A549 (cell line): ENCODE measurements at regions not wholly inside any gene's neighbourhood (a gene's known extent, or its start where the extent isn't known, plus 50 kb on each side); places are given as distances from the start of the nearest gene placed in this dataset.

Experiments used
- ATAC-seq, 2 experiments: fragments of 200-7000 bp in 1 of 2; fragments of >200 bp in 1 of 2; cut with Nextera tagmentation in 1 of 2; cut with Tn5 transposase in 1 of 2; 3 replicates each; pipeline versions ENCODE4 v1.8.0 to v1.9.1; 2018 to 2020; ENCODE audit warnings: mild to moderate bottlenecking in 1 of 2, moderate library complexity in 1 of 2
- CTCF ChIA-PET: fragments of 300-600 bp; sonication (Branson Sonifier 250); formaldehyde crosslinking; extraction: SDS; loops from one replicate; lab custom pipeline; 2021; ENCODE audit warnings: antibody characterized with exemption, inconsistent platforms; lab: Yijun Ruan, JAX
- POLR2A ChIA-PET: fragments of 350-600 bp; formaldehyde crosslinking; extraction: SDS; loops from one replicate; lab custom pipeline; 2021; ENCODE audit warnings: antibody characterized with exemption, inconsistent platforms; lab: Yijun Ruan, JAX
- DNase-seq, 2 experiments: peaks; one replicate each; pipeline versions ENCODE4 v3.0.0 to v3.0.0-alpha.2; 2011 to 2016; ENCODE audit warnings: low read depth in 1 of 2, low spot score in 1 of 2
- FAIRE-seq: peaks from 2 replicates; lab custom pipeline; 2011; peaks lifted over from hg19 to GRCh38; lab: Jason Lieb, UNC
- H3K27ac ChIP-seq, 2 experiments: fragments of >200 bp; sonication (Bioruptor Twin); formaldehyde crosslinking; 3 replicates each; pipeline ENCODE4 v1.5.1; 2016 to 2017
- H3K4me1 ChIP-seq: fragments of >200 bp; sonication (Bioruptor Twin); formaldehyde crosslinking; 3 replicates; pipeline ENCODE4 v1.6.1; 2016
- H3K4me2 ChIP-seq: fragments of >200 bp; sonication (Bioruptor Twin); formaldehyde crosslinking; 3 replicates; pipeline ENCODE4 v1.6.1; 2016
- H3K4me3 ChIP-seq: fragments of >200 bp; sonication (Bioruptor Twin); formaldehyde crosslinking; 3 replicates; pipeline ENCODE4 v1.5.1; 2016
- H3K9me3 ChIP-seq: fragments of >200 bp; sonication (Bioruptor Twin); formaldehyde crosslinking; 3 replicates; pipeline ENCODE4 v1.6.1; 2016
- CHD4 ChIP-seq: fragments of 200-600 bp; sonication (generic); IDR thresholded peaks from 2 replicates; pipeline ENCODE4 v1.6.1; 2016; ENCODE audit warnings: antibody characterized with exemption, mild to moderate bottlenecking, borderline replicate concordance
- ELK1 ChIP-seq: fragments of 150-350 bp; IDR thresholded peaks from 2 replicates; pipeline ENCODE4 v1.6.1; 2014; ENCODE audit warnings: low read depth, mild to moderate bottlenecking, low read length
- EP300 ChIP-seq, 2 experiments: fragments of >200 bp; sonication (Bioruptor Twin); formaldehyde crosslinking; IDR thresholded peaks; 2 replicates in 1 of 2; 3 replicates in 1 of 2; pipeline ENCODE4 v1.6.1; 2016 to 2017
- FOSL2 ChIP-seq, 2 experiments: fragments of 450-650 bp in 1 of 2; fragments of >200 bp in 1 of 2; sonication (Bioruptor Twin) in 1 of 2; formaldehyde crosslinking; IDR thresholded peaks; 2 replicates each; pipeline versions ENCODE4 v1.5.0 to v1.6.1; 2016 to 2020; ENCODE audit warnings: mild to moderate bottlenecking in 1 of 2, moderate library complexity in 1 of 2
- HDAC2 ChIP-seq: fragments of 200-600 bp; sonication (generic); IDR thresholded peaks from 2 replicates; pipeline ENCODE4 v1.6.1; 2016
- HOXB5 ChIP-seq: fragments of 250-450 bp; sonication (Bioruptor Pico); IDR thresholded peaks from 2 replicates; pipeline ENCODE4 v1.5.0; 2020; ENCODE audit warnings: mild to moderate bottlenecking, moderate library complexity
- JUN ChIP-seq, 2 experiments: fragments of >200 bp; sonication (Bioruptor Twin); formaldehyde crosslinking; IDR thresholded peaks; 2 replicates in 1 of 2; 3 replicates in 1 of 2; pipeline ENCODE4 v1.6.1; 2016 to 2017
- MAFK ChIP-seq: fragments of 450-650 bp; IDR thresholded peaks from 2 replicates; pipeline ENCODE4 v1.6.1; 2014; ENCODE audit not compliant: partially characterized antibody
- POLR2A ChIP-seq: IDR thresholded peaks from 2 replicates; pipeline ENCODE4 v1.6.1; 2012; ENCODE audit warnings: mild to moderate bottlenecking, low read length
- POLR2AphosphoS2 ChIP-seq: conservative IDR thresholded peaks from 2 replicates; pipeline ENCODE4 v1.6.1; 2012; ENCODE audit warnings: low read length, improper control_type of control experiment, inconsistent platforms
- RAD21 ChIP-seq, 2 experiments: fragments of >200 bp in 1 of 2; sonication (Bioruptor Twin) in 1 of 2; formaldehyde crosslinking in 1 of 2; IDR thresholded peaks in 1 of 2; conservative IDR thresholded peaks in 1 of 2; 2 replicates in 1 of 2; 3 replicates in 1 of 2; pipeline ENCODE4 v1.6.1; 2012 to 2018; ENCODE audit warnings: inconsistent platforms in 1 of 2
- RFX5 ChIP-seq: fragments of 450-650 bp; IDR thresholded peaks from 2 replicates; pipeline ENCODE4 v1.7.1; 2014; ENCODE audit warnings: antibody characterized with exemption, mild to moderate bottlenecking, moderate library complexity
- SREBF2 ChIP-seq: fragments of 450-650 bp; IDR thresholded peaks from 2 replicates; pipeline ENCODE4 v1.6.1; 2014; ENCODE audit warnings: mild to moderate bottlenecking, moderate library complexity
- TFCP2L1 ChIP-seq: fragments of 250-450 bp; sonication (Bioruptor Pico); IDR thresholded peaks from 2 replicates; pipeline ENCODE4 v1.5.0; 2021; ENCODE audit warnings: mild to moderate bottlenecking
- ZC3H11A ChIP-seq: fragments of 450-650 bp; IDR thresholded peaks from 2 replicates; pipeline ENCODE4 v1.6.1; 2014; ENCODE audit warnings: antibody characterized with exemption, mild to moderate bottlenecking
- ZFP36 ChIP-seq: fragments of 450-650 bp; IDR thresholded peaks from 2 replicates; pipeline ENCODE4 v1.6.1; 2014; ENCODE audit warnings: borderline replicate concordance; ENCODE audit not compliant: partially characterized antibody
- ZSCAN20 ChIP-seq: fragments of 250-450 bp; sonication (Bioruptor Pico); IDR thresholded peaks from 2 replicates; pipeline ENCODE4 v1.8.0; 2022; ENCODE audit warnings: mild to moderate bottlenecking, moderate library complexity
- WGBS: methylation state at CpG from one replicate; pipeline ENCODE4 v1.1.6; 2017; ENCODE audit errors: missing lambda C conversion rate; 5-methylcytosine and 5-hydroxymethylcytosine counted together
- TF ChIP-seq, protein P1 (sequence below): fragments of >200 bp; sonication (Bioruptor Twin); formaldehyde crosslinking; IDR thresholded peaks from 3 replicates; pipeline ENCODE4 v1.6.1; 2016
- TF ChIP-seq, protein P2 (sequence below): fragments of 250-450 bp; sonication (Bioruptor Pico); IDR thresholded peaks from 2 replicates; pipeline ENCODE4 v1.5.0; 2020; ENCODE audit warnings: low read depth, mild to moderate bottlenecking, moderate library complexity
- TF ChIP-seq, protein P3 (sequence below): fragments of 250-450 bp; sonication (Bioruptor Pico); IDR thresholded peaks from 2 replicates; pipeline ENCODE4 v1.5.0; 2021; ENCODE audit warnings: mild to moderate bottlenecking, moderate library complexity, borderline replicate concordance
- TF ChIP-seq, protein P4 (sequence below): IDR thresholded peaks from 2 replicates; pipeline ENCODE4 v1.6.1; 2012

GRCh38 chr5:85769347-85769746, 848.4 kb upstream of the COX7C start:
- FAIRE-seq (no peak), DNase-seq (no peak)
- CTCF ChIA-PET, result no interaction called here
- H3K9me3 ChIP-seq, result 0 out of 3 replicates have a peak, but pooled peaks cover 3% of the 10 kb centered on the region
- 8% methylated on average over 3 of the region's 3 CpGs for WGBS
- no peak overlapping the region for H3K4me3 ChIP-seq
- POLR2A ChIA-PET, result no interaction called here
- no peak overlapping the region for H3K4me2 ChIP-seq
- no peaks in the 10 kb centered on the region for H3K4me1 ChIP-seq
- TF ChIP-seq HOXB5 (no peak), POLR2AphosphoS2 (no peak), ZFP36 (no peak), POLR2A (no peak), SREBF2 (no peak), FOSL2 (IDR thresholded peaks at IDR 0.05) (no peak), FOSL2 (CRISPR knock-in tag; IDR thresholded peaks at IDR 0.05) (no peak), ELK1 (no peak), ZC3H11A (no peak), CHD4 (no peak), RFX5 (no peak), HDAC2 (no peak), TFCP2L1 (no peak), EP300 (IDR thresholded peaks at IDR 0.05) (no peak)
- TF ChIP-seq, protein P1, sequence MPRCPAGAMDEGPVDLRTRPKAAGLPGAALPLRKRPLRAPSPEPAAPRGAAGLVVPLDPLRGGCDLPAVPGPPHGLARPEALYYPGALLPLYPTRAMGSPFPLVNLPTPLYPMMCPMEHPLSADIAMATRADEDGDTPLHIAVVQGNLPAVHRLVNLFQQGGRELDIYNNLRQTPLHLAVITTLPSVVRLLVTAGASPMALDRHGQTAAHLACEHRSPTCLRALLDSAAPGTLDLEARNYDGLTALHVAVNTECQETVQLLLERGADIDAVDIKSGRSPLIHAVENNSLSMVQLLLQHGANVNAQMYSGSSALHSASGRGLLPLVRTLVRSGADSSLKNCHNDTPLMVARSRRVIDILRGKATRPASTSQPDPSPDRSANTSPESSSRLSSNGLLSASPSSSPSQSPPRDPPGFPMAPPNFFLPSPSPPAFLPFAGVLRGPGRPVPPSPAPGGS, result no peak
- TF ChIP-seq, protein P2, sequence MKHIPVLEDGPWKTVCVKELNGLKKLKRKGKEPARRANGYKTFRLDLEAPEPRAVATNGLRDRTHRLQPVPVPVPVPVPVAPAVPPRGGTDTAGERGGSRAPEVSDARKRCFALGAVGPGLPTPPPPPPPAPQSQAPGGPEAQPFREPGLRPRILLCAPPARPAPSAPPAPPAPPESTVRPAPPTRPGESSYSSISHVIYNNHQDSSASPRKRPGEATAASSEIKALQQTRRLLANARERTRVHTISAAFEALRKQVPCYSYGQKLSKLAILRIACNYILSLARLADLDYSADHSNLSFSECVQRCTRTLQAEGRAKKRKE (CRISPR knock-in tag), result no peak
- TF ChIP-seq, protein P3, sequence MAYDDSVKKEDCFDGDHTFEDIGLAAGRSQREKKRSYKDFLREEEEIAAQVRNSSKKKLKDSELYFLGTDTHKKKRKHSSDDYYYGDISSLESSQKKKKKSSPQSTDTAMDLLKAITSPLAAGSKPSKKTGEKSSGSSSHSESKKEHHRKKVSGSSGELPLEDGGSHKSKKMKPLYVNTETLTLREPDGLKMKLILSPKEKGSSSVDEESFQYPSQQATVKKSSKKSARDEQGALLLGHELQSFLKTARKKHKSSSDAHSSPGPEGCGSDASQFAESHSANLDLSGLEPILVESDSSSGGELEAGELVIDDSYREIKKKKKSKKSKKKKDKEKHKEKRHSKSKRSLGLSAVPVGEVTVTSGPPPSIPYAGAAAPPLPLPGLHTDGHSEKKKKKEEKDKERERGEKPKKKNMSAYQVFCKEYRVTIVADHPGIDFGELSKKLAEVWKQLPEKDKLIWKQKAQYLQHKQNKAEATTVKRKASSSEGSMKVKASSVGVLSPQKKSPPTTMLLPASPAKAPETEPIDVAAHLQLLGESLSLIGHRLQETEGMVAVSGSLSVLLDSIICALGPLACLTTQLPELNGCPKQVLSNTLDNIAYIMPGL, result no peak
- TF ChIP-seq, all 56 proteins: peak for 0
- no peak overlapping the region for H3K27ac ChIP-seq
- ATAC-seq, result no peak

GRCh38 chr5:85784746-85785145, 833.0 kb upstream of the COX7C start:
- no peaks in the 10 kb centered on the region; the same call in 2 of the 3 replicates for H3K9me3 ChIP-seq
- H3K4me1 ChIP-seq, result no peaks in the 10 kb centered on the region
- no peak overlapping the region for H3K4me2 ChIP-seq
- CTCF ChIA-PET, result no interaction called here
- no peak for ATAC-seq
- peak; percentile 74 for TF ChIP-seq MAFK
- TF ChIP-seq JUN (IDR thresholded peaks at IDR 0.05), result no peak
- 72% methylated on average over 2 of the region's 2 CpGs for WGBS
- POLR2A ChIA-PET, result no interaction called here
- H3K4me3 ChIP-seq, result no peak overlapping the region
- no peak overlapping the region for H3K27ac ChIP-seq
- no peak for DNase-seq
- no peak for FAIRE-seq

- FAIRE-seq (no peak), ATAC-seq (no peak), DNase-seq (no peak)
- no peak overlapping the region for H3K4me2 ChIP-seq
- no peaks in the 10 kb centered on the region for H3K4me1 ChIP-seq
- 26% methylated on average over 3 of the region's 3 CpGs for WGBS
- TF ChIP-seq RAD21 (conservative IDR thresholded peaks at IDR 0.05 in 1 of 2, IDR thresholded peaks at IDR 0.05 in 1 of 2) (no peak), CHD4 (no peak), ZSCAN20 (CRISPR knock-in tag) (no peak), POLR2A (no peak)
- TF ChIP-seq, protein P4, sequence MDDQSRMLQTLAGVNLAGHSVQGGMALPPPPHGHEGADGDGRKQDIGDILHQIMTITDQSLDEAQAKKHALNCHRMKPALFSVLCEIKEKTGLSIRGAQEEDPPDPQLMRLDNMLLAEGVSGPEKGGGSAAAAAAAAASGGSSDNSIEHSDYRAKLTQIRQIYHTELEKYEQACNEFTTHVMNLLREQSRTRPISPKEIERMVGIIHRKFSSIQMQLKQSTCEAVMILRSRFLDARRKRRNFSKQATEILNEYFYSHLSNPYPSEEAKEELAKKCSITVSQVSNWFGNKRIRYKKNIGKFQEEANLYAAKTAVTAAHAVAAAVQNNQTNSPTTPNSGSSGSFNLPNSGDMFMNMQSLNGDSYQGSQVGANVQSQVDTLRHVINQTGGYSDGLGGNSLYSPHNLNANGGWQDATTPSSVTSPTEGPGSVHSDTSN, result no peak
- H3K27ac ChIP-seq, result no peak overlapping the region
- no peak overlapping the region for H3K4me3 ChIP-seq
- ChIA-PET POLR2A (no interaction called here), CTCF (no interaction called here)
- H3K9me3 ChIP-seq, result no peaks in the 10 kb centered on the region
These were observed 804.6 kb upstream of the COX7C start for GRCh38 chr5:85813146-85813545.
